Ishikawa (cell line): ENCODE measurements at regions not wholly inside any gene's neighbourhood (a gene's known extent, or its start where the extent isn't known, plus 50 kb on each side); places are given as distances from the start of the nearest gene placed in this dataset.

Experiments
- CEBPB ChIP-seq: IDR thresholded peaks from 2 replicates; pipeline ENCODE4 v1.6.1; 2012
- CREB1 ChIP-seq: IDR thresholded peaks from 2 replicates; pipeline ENCODE4 v1.6.1; 2012; ENCODE audit warnings: low read depth
- EGR1 ChIP-seq: IDR thresholded peaks from 2 replicates; pipeline ENCODE4 v1.6.1; 2012
- EP300 ChIP-seq: IDR thresholded peaks from 2 replicates; pipeline ENCODE4 v1.6.1; 2012; ENCODE audit warnings: borderline replicate concordance
- NFIC ChIP-seq: IDR thresholded peaks from 2 replicates; pipeline ENCODE4 v1.6.1; 2012
- RAD21 ChIP-seq: IDR thresholded peaks from 2 replicates; pipeline ENCODE4 v1.6.1; 2012; ENCODE audit warnings: low read depth
- REST ChIP-seq: IDR thresholded peaks from 2 replicates; pipeline ENCODE4 v1.6.1; 2012; ENCODE audit warnings: low read depth, mild to moderate bottlenecking
- TAF1 ChIP-seq: IDR thresholded peaks from 2 replicates; pipeline ENCODE4 v1.6.1; 2012; ENCODE audit warnings: low read depth, mild to moderate bottlenecking
- TCF12 ChIP-seq: IDR thresholded peaks from 2 replicates; pipeline ENCODE4 v1.6.1; 2012; ENCODE audit warnings: low read depth
- TEAD4 ChIP-seq: IDR thresholded peaks from 2 replicates; pipeline ENCODE4 v1.6.1; 2012
- USF1 ChIP-seq: IDR thresholded peaks from 2 replicates; pipeline ENCODE4 v1.6.1; 2012
- YY1 ChIP-seq: IDR thresholded peaks from 2 replicates; pipeline ENCODE4 v1.6.1; 2012; ENCODE audit warnings: low read depth

- TF ChIP-seq EP300 (no peak), TCF12 (no peak), CEBPB (no peak), YY1 (no peak), USF1 (no peak), REST (no peak), CREB1 (no peak), TEAD4 (no peak), TAF1 (no peak), RAD21 (no peak), NFIC (no peak), EGR1 (no peak)
Measured at GRCh38 chr2:18440141-18440661, 120.3 kb downstream of the RDH14 start.
